22Rv1 (cell line): ENCODE measurements at regions not wholly inside any gene's neighbourhood (a gene's known extent, or its start where the extent isn't known, plus 50 kb on each side); places are given as distances from the start of the nearest gene placed in this dataset.
"Not testable (repeated sequence)": the region's sequence is repeated elsewhere in the genome, so short reads cannot be mapped to it uniquely, and the experiment has no call there.

ENCODE experiments used
- H3K27ac ChIP-seq: fragments of 450-650 bp; 2 replicates; pipeline ENCODE4 v1.5.1; 2017
- CTCF ChIP-seq: fragments of 450-650 bp; IDR thresholded peaks from 2 replicates; pipeline ENCODE4 v1.5.1; 2017; ENCODE audit warnings: mild to moderate bottlenecking
- ZFX ChIP-seq: fragments of 450-650 bp; IDR thresholded peaks from 2 replicates; pipeline ENCODE4 v1.6.1; 2017; ENCODE audit warnings: antibody characterized with exemption, borderline replicate concordance

GRCh38 chr5:39698838-39699560, 274.2 kb upstream of the DAB2 start:
- TF ChIP-seq ZFX (no peak), CTCF (no peak)
- H3K27ac ChIP-seq = no peak overlapping the region

- TF ChIP-seq ZFX (no peak), CTCF (no peak)
- H3K27ac ChIP-seq = no peak overlapping the region
Measured at GRCh38 chr5:39697881-39698280, 273.1 kb upstream of the DAB2 start.

GRCh38 chr5:39696672-39697398, 272.1 kb upstream of the DAB2 start:
- TF ChIP-seq ZFX = no peak
- no peak for TF ChIP-seq CTCF
- no peak overlapping the region for H3K27ac ChIP-seq

- TF ChIP-seq CTCF (peak; percentile 30), ZFX (no peak)
- H3K27ac ChIP-seq = no peak overlapping the region
Measured at GRCh38 chr5:39691993-39692392, 267.2 kb upstream of the DAB2 start.

GRCh38 chr5:39691136-39691535, 266.4 kb upstream of the DAB2 start:
- H3K27ac ChIP-seq = no peak overlapping the region
- TF ChIP-seq CTCF (no peak), ZFX (no peak)

GRCh38 chr5:39689919-39690318, 265.1 kb upstream of the DAB2 start:
- no peak for TF ChIP-seq CTCF
- TF ChIP-seq ZFX = no peak
- no peak overlapping the region for H3K27ac ChIP-seq

GRCh38 chr5:39687924-39688323, 263.1 kb upstream of the DAB2 start:
- H3K27ac ChIP-seq = not testable (repeated sequence)
